ENCODE measurements at regions not wholly inside any gene's neighbourhood (a gene's known extent, or its start where the extent isn't known, plus 50 kb on each side); places are given as distances from the start of the nearest gene placed in this dataset.

DNA sequence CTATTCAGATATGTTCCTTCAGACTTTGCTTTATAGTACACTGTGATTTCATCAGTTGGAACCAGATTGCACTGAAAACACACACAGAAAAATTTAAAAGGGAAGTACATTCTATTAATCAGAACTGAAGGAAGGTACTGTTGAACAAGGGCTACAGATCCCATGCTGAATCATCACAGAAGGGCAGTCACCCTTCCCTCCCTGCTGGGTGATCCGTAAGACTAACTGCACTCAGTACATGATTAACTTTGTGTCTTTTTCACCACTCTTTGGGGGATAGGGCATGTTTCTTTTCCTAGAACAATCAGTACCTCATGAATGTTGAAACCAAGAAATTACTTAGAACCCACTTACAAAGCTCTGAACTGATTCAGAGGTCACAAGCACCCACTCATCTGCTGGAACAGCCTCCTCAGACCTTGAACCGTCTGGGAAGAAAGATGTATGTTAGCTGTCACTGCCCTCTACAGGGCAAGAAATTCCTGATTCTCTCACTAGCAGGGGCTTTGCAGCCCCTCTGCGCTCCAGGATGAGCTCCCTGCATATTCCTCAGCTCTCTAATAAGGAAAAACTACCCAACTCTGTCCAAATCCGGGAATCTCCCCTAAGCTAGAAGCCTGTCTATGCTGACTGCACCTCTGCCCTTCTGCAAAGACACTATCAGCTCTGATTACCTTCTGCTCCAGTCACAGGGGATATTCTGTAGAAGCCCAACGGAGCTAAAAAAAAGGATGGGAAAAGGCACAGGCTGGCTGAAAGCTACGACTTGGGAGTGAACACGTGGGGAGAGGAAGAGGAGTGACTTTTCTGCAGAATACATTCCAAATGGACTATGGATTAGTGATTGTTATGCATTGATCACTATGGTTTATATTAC, 51.0 kb downstream of the IARS1 start:
- peak; percentile 2 to 28 (median 10) for DNase-seq
- POLR2A ChIA-PET, result no interaction called here
- Histone ChIP-seq H3K27me3 (replicated peaks in 2 of 5; ENCODE audit: control insufficient read depth in 4 of 5, insufficient read depth in 5 of 5, low read length in 4 of 5) (no peaks in the 10 kb centered on the region), H3K27ac (ENCODE audit: insufficient read depth in 1 of 2, low read depth in 1 of 2, low read length in 2 of 2, poor library complexity in 1 of 2, severe bottlenecking in 2 of 2) (no peak overlapping the region), H3K4me1 (ENCODE audit: control extremely low read depth in 1 of 4, control insufficient read depth in 4 of 4, insufficient read depth in 4 of 4, low read length in 3 of 4) (no peaks in the 10 kb centered on the region), H3K36me3 (ENCODE audit: control insufficient read depth in 4 of 4, insufficient read depth in 4 of 4, low read length in 3 of 4) (peaks cover 38 to 99% (median 85%) of the 10 kb centered on the region in 4 experiments), H3K4me3 (ENCODE audit: control insufficient read depth in 1 of 7, extremely low read depth in 1 of 7, insufficient read depth in 4 of 7, low read depth in 2 of 7, low read length in 6 of 7) (no peak overlapping the region), H3K9me3 (ENCODE audit: control extremely low read depth in 1 of 5, control insufficient read depth in 4 of 5, insufficient read depth in 2 of 5, low read depth in 1 of 5, low read length in 4 of 5) (no peaks in the 10 kb centered on the region)
- CTCF ChIA-PET, result interaction anchor here (0.7 to 15.2 kb wide), 16 partner anchors 8 to 117 kb away, joined by 3 to 191 read pairs (median 3); no protein-coding TSS in a partner anchor
- WGBS (ENCODE audit: insufficient coverage), result 86% methylated on average over 3 of the region's 7 CpGs

DNA sequence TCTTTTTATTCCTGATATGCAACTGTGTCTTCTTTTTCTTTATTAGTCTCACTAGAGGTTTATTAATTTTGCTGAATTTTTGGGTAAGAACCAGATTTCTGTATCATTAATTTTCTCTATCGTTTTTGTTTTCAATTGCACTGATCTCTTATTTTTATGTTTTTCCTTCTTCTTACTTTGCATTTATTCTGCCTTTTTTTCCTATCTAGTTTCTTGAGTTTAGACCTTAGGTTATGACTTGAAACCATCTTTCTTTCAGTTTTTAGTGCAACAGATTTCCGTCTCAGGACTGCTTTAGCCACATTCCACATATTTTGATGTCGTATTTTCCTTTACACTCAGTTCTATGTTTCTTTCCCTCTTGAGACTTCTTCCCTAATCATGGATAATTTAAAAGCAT, 56.6 kb downstream of the IARS1 start:
- no CpG with 5 or more reads among the region's 3 CpGs for WGBS (ENCODE audit: insufficient coverage)
- no peak for DNase-seq
- H3K27ac ChIP-seq (ENCODE audit: insufficient read depth in 1 of 2, low read depth in 1 of 2, low read length in 2 of 2, poor library complexity in 1 of 2, severe bottlenecking in 2 of 2), result no peak overlapping the region
- H3K36me3 ChIP-seq (ENCODE audit: control insufficient read depth in 4 of 4, insufficient read depth in 4 of 4, low read length in 3 of 4), result peaks cover 20 to 84% (median 66%) of the 10 kb centered on the region in 4 experiments
- H3K4me3 ChIP-seq (ENCODE audit: control insufficient read depth in 1 of 7, extremely low read depth in 1 of 7, insufficient read depth in 4 of 7, low read depth in 2 of 7, low read length in 6 of 7), result no peak overlapping the region
- H3K9me3 ChIP-seq (ENCODE audit: control extremely low read depth in 1 of 5, control insufficient read depth in 4 of 5, insufficient read depth in 2 of 5, low read depth in 1 of 5, low read length in 4 of 5), result no peaks in the 10 kb centered on the region
- POLR2A ChIA-PET, result no interaction called here
- no peaks in the 10 kb centered on the region for H3K4me1 ChIP-seq (ENCODE audit: control extremely low read depth in 1 of 4, control insufficient read depth in 4 of 4, insufficient read depth in 4 of 4, low read length in 3 of 4)
- H3K27me3 ChIP-seq (replicated peaks in 2 of 5; ENCODE audit: control insufficient read depth in 4 of 5, insufficient read depth in 5 of 5, low read length in 4 of 5), result no peaks in the 10 kb centered on the region
- CTCF ChIA-PET, result interaction anchor here (0.6 to 15.2 kb wide), 2 partner anchors 9 to 99 kb away, joined by 3 to 191 read pairs; no protein-coding TSS in a partner anchor

DNA sequence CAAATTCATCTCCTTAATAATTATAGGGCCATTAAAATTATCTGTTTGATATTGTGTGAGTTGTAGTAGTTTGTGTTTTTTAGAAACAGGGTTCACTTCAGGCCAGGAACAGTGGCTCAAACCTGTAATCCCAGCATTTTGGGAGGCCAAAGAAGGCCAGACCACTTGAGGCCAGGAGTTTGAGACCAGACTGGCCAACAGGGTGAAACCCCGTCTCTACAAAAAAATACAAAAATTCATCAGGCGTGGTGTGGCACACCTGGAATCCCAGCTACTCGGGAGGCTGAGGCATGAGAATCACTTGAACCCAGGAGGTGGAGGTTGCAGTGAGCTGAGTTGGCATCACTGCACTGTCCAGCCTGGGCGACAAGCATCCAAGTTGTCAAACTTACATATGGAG, 57.0 kb downstream of the IARS1 start:
- Histone ChIP-seq H3K27ac (ENCODE audit: insufficient read depth in 1 of 2, low read depth in 1 of 2, low read length in 2 of 2, poor library complexity in 1 of 2, severe bottlenecking in 2 of 2) (no peak overlapping the region), H3K27me3 (replicated peaks in 2 of 5; ENCODE audit: control insufficient read depth in 4 of 5, insufficient read depth in 5 of 5, low read length in 4 of 5) (no peaks in the 10 kb centered on the region), H3K4me1 (ENCODE audit: control extremely low read depth in 1 of 4, control insufficient read depth in 4 of 4, insufficient read depth in 4 of 4, low read length in 3 of 4) (no peaks in the 10 kb centered on the region), H3K9me3 (ENCODE audit: control extremely low read depth in 1 of 5, control insufficient read depth in 4 of 5, insufficient read depth in 2 of 5, low read depth in 1 of 5, low read length in 4 of 5) (no peaks in the 10 kb centered on the region), H3K36me3 (ENCODE audit: control insufficient read depth in 4 of 4, insufficient read depth in 4 of 4, low read length in 3 of 4) (peaks cover 18 to 79% (median 62%) of the 10 kb centered on the region in 4 experiments), H3K4me3 (ENCODE audit: control insufficient read depth in 1 of 7, extremely low read depth in 1 of 7, insufficient read depth in 4 of 7, low read depth in 2 of 7, low read length in 6 of 7) (no peak overlapping the region)
- 100% methylated on average over 4 of the region's 4 CpGs for WGBS (ENCODE audit: insufficient coverage)
- ChIA-PET POLR2A (no interaction called here), CTCF (interaction anchor here (0.6 kb wide), 1 partner anchor 10 kb away, joined by 3 read pairs; no protein-coding TSS in a partner anchor)
- no peak for DNase-seq

DNA sequence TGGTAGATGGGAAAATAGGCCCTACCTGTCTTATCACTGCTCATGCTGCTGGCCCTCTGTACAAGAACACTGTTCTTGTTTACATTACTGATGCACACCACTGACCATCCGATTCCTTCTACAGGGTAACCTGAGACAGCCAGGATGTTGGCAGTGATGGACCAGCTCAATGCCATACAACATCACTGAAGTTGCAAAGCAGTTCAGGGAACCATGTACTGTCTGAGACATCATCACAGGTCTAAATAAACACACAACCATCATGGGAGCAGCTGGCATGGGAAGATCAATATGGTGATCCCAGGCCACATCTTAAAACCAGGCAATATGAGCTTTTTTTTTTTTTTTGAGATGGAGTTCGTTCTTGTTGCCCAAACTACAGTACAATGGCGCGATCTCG, 59.0 kb downstream of the IARS1 start:
- 100% methylated on average over 1 of the region's 5 CpGs for WGBS (ENCODE audit: insufficient coverage)
- Histone ChIP-seq H3K27me3 (replicated peaks in 2 of 5; ENCODE audit: control insufficient read depth in 4 of 5, insufficient read depth in 5 of 5, low read length in 4 of 5) (no peaks in the 10 kb centered on the region), H3K9me3 (ENCODE audit: control extremely low read depth in 1 of 5, control insufficient read depth in 4 of 5, insufficient read depth in 2 of 5, low read depth in 1 of 5, low read length in 4 of 5) (no peaks in the 10 kb centered on the region), H3K4me3 (ENCODE audit: control insufficient read depth in 1 of 7, extremely low read depth in 1 of 7, insufficient read depth in 4 of 7, low read depth in 2 of 7, low read length in 6 of 7) (no peak overlapping the region), H3K4me1 (ENCODE audit: control extremely low read depth in 1 of 4, control insufficient read depth in 4 of 4, insufficient read depth in 4 of 4, low read length in 3 of 4) (no peaks in the 10 kb centered on the region), H3K27ac (ENCODE audit: insufficient read depth in 1 of 2, low read depth in 1 of 2, low read length in 2 of 2, poor library complexity in 1 of 2, severe bottlenecking in 2 of 2) (no peak overlapping the region), H3K36me3 (ENCODE audit: control insufficient read depth in 4 of 4, insufficient read depth in 4 of 4, low read length in 3 of 4) (peaks cover 15 to 76% (median 52%) of the 10 kb centered on the region in 4 experiments)
- POLR2A ChIA-PET, result interaction anchor here (0.6 kb wide), 1 partner anchor 94 kb away, joined by 3 read pairs; no protein-coding TSS in a partner anchor
- CTCF ChIA-PET, result interaction anchor here (0.6 to 1.9 kb wide), 5 partner anchors 8 to 123 kb away, joined by 3 to 10 read pairs (median 4); no protein-coding TSS in a partner anchor
- DNase-seq, result no peak

DNA sequence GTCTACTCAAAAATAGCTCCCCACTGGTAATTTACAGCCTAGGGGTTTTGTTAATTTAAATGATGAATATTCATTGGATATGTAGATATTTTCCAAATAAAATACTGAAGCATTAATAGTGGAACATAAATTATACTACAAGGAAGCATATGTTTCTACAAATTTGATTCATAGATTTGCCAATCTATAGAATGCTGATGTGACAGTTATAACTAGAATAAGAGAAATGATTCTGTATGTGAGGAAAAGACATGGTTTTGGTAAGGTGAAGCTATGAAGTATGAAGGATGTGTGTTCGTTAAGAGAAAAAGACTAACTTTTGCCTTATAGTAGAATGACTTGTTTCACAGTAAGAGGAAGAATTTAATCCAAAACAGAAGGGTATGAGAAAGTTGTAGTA, 61.3 kb downstream of the IARS1 start:
- Histone ChIP-seq H3K9me3 (ENCODE audit: control extremely low read depth in 1 of 5, control insufficient read depth in 4 of 5, insufficient read depth in 2 of 5, low read depth in 1 of 5, low read length in 4 of 5) (peaks cover 0 to 10% (median 0%) of the 10 kb centered on the region in 5 experiments), H3K27ac (ENCODE audit: insufficient read depth in 1 of 2, low read depth in 1 of 2, low read length in 2 of 2, poor library complexity in 1 of 2, severe bottlenecking in 2 of 2) (no peak overlapping the region), H3K4me1 (ENCODE audit: control extremely low read depth in 1 of 4, control insufficient read depth in 4 of 4, insufficient read depth in 4 of 4, low read length in 3 of 4) (no peaks in the 10 kb centered on the region), H3K4me3 (ENCODE audit: control insufficient read depth in 1 of 7, extremely low read depth in 1 of 7, insufficient read depth in 4 of 7, low read depth in 2 of 7, low read length in 6 of 7) (no peak overlapping the region), H3K27me3 (replicated peaks in 2 of 5; ENCODE audit: control insufficient read depth in 4 of 5, insufficient read depth in 5 of 5, low read length in 4 of 5) (no peaks in the 10 kb centered on the region), H3K36me3 (ENCODE audit: control insufficient read depth in 4 of 4, insufficient read depth in 4 of 4, low read length in 3 of 4) (peaks cover 10 to 69% (median 52%) of the 10 kb centered on the region in 4 experiments)
- DNase-seq, result no peak
- CTCF ChIA-PET, result interaction anchor here (0.6 to 5.1 kb wide), 4 partner anchors 28 to 521 kb away, joined by 3 to 23 read pairs (median 3); no protein-coding TSS in a partner anchor
- 100% methylated on average over 1 of the region's 1 CpG for WGBS (ENCODE audit: insufficient coverage)
- POLR2A ChIA-PET, result no interaction called here

DNA sequence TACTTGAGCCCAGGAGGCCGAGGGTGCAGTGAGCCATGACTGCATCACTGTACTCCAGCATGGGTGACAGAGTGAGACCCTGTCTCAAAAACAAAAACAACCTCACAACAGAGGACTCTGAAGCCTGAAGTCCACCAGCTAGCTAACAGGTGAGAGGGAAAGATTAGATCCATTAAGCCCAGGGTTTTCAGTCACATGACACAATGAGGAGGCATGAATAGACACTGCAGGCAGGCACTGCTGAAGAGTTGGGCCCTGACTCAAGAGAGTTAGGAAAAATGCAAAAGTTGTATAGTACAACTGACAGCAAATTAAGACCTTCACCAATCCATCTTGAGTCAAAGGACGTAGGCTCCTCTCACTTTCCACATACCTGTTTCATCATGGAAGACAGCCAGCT, 64.9 kb downstream of the IARS1 start:
- H3K4me1 ChIP-seq (ENCODE audit: control extremely low read depth in 1 of 4, control insufficient read depth in 4 of 4, insufficient read depth in 4 of 4, low read length in 3 of 4), result no peaks in the 10 kb centered on the region
- ChIA-PET POLR2A (no interaction called here), CTCF (interaction anchor here (0.6 to 5.1 kb wide), 4 partner anchors 14 to 89 kb away, joined by 3 to 23 read pairs (median 5); no protein-coding TSS in a partner anchor)
- H3K27me3 ChIP-seq (replicated peaks in 2 of 5; ENCODE audit: control insufficient read depth in 4 of 5, insufficient read depth in 5 of 5, low read length in 4 of 5), result no peaks in the 10 kb centered on the region
- peaks cover 17 to 71% (median 56%) of the 10 kb centered on the region in 4 experiments for H3K36me3 ChIP-seq (ENCODE audit: control insufficient read depth in 4 of 4, insufficient read depth in 4 of 4, low read length in 3 of 4)
- no peak overlapping the region for H3K4me3 ChIP-seq (ENCODE audit: control insufficient read depth in 1 of 7, extremely low read depth in 1 of 7, insufficient read depth in 4 of 7, low read depth in 2 of 7, low read length in 6 of 7)
- no peak overlapping the region for H3K27ac ChIP-seq (ENCODE audit: insufficient read depth in 1 of 2, low read depth in 1 of 2, low read length in 2 of 2, poor library complexity in 1 of 2, severe bottlenecking in 2 of 2)
- DNase-seq, result no peak
- 100% methylated on average over 1 of the region's 2 CpGs for WGBS (ENCODE audit: insufficient coverage)
- H3K9me3 ChIP-seq (ENCODE audit: control extremely low read depth in 1 of 5, control insufficient read depth in 4 of 5, insufficient read depth in 2 of 5, low read depth in 1 of 5, low read length in 4 of 5), result peaks cover 0 to 10% (median 0%) of the 10 kb centered on the region in 5 experiments

DNA sequence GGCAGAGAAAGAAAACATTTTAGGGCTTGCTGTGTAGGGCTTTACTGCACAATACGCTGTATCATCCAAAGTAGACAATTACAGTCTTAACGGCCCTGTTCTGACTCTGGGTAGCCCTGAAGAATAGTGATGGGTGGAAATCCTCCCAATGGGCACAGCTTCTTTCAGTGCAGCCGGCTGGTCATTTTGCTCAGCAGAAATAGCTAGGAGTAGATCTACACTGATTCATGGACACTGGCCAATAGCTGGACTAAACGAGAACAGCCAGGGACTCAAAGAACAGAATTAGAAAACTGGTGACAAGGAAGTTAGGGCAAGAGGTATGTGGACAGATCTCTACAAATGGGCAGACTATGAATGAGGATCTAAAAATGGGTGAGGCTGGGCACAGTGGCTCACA, 69.3 kb downstream of the IARS1 start:
- Histone ChIP-seq H3K4me1 (ENCODE audit: control extremely low read depth in 1 of 4, control insufficient read depth in 4 of 4, insufficient read depth in 4 of 4, low read length in 3 of 4) (no peaks in the 10 kb centered on the region), H3K4me3 (ENCODE audit: control insufficient read depth in 1 of 7, extremely low read depth in 1 of 7, insufficient read depth in 4 of 7, low read depth in 2 of 7, low read length in 6 of 7) (no peak overlapping the region), H3K36me3 (ENCODE audit: control insufficient read depth in 4 of 4, insufficient read depth in 4 of 4, low read length in 3 of 4) (peaks cover 34 to 76% (median 65%) of the 10 kb centered on the region in 4 experiments), H3K27ac (ENCODE audit: insufficient read depth in 1 of 2, low read depth in 1 of 2, low read length in 2 of 2, poor library complexity in 1 of 2, severe bottlenecking in 2 of 2) (no peak overlapping the region), H3K27me3 (replicated peaks in 2 of 5; ENCODE audit: control insufficient read depth in 4 of 5, insufficient read depth in 5 of 5, low read length in 4 of 5) (no peaks in the 10 kb centered on the region), H3K9me3 (ENCODE audit: control extremely low read depth in 1 of 5, control insufficient read depth in 4 of 5, insufficient read depth in 2 of 5, low read depth in 1 of 5, low read length in 4 of 5) (peaks cover 0 to 14% (median 0%) of the 10 kb centered on the region in 5 experiments)
- CTCF ChIA-PET, result interaction anchor here (1.9 kb wide), 1 partner anchor 86 kb away, joined by 5 read pairs; no protein-coding TSS in a partner anchor
- POLR2A ChIA-PET, result no interaction called here
- 100% methylated on average over 4 of the region's 4 CpGs for WGBS (ENCODE audit: insufficient coverage)
- DNase-seq, result no peak

All from common myeloid progenitor, CD34-positive (primary cell).